SU-DHL-6 (cell line): ENCODE measurements at regions not wholly inside any gene's neighbourhood (a gene's known extent, or its start where the extent isn't known, plus 50 kb on each side); places are given as distances from the start of the nearest gene placed in this dataset.

Experiments
- EZH2phosphoT487 ChIP-seq: fragments of 200-600 bp; sonication (generic), shearing (Covaris generic); conservative IDR thresholded peaks from 2 replicates; pipeline ENCODE4 v1.6.1; 2018; ENCODE audit warnings: mild to moderate bottlenecking, antibody characterized with exemption, low read length, moderate library complexity, mixed read lengths
- TF ChIP-seq, protein P1 (sequence below): fragments of 200-600 bp; sonication (generic); IDR thresholded peaks from one replicate; pipeline ENCODE4 v1.5.1; 2017; ENCODE audit warnings: antibody characterized with exemption, mild to moderate bottlenecking, low read length, moderate library complexity; ENCODE audit not compliant: insufficient read depth, poor library complexity, severe bottlenecking

DNA sequence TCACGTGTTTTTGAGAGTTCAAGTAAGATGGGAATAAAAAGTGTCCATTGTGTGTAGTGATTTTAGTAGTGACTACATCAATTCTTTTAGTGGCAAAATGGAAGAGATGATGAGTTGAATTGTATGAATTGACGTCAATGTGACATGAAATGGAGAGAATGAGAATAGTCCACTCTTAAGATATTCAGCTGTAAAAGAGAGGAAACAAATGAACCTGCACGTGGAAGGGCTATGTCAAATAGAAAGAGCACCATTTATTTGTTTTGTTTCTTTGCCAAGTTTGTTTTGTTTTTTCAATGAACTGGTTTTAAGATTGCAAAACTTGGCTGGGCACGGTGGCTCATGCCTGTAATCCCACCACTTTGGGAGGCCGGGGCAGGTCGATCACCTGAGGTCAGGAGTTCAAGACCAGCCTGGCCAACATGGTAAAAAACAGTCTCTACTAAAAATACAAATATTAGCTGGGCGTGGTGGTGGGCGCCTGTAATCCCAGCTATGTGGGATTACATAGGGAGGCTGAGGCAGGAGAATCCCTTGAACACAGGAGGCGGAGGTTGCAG, 453.8 kb downstream of the TAF11L14 start:
- TF ChIP-seq, protein P1, sequence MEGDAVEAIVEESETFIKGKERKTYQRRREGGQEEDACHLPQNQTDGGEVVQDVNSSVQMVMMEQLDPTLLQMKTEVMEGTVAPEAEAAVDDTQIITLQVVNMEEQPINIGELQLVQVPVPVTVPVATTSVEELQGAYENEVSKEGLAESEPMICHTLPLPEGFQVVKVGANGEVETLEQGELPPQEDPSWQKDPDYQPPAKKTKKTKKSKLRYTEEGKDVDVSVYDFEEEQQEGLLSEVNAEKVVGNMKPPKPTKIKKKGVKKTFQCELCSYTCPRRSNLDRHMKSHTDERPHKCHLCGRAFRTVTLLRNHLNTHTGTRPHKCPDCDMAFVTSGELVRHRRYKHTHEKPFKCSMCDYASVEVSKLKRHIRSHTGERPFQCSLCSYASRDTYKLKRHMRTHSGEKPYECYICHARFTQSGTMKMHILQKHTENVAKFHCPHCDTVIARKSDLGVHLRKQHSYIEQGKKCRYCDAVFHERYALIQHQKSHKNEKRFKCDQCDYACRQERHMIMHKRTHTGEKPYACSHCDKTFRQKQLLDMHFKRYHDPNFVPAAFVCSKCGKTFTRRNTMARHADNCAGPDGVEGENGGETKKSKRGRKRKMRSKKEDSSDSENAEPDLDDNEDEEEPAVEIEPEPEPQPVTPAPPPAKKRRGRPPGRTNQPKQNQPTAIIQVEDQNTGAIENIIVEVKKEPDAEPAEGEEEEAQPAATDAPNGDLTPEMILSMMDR = no peak
- no peak for TF ChIP-seq EZH2phosphoT487
